ENCODE measurements at regions not wholly inside any gene's neighbourhood (a gene's known extent, or its start where the extent isn't known, plus 50 kb on each side); places are given as distances from the start of the nearest gene placed in this dataset.

GRCh38 chr4:43244688-43245382 is 352.3 kb downstream of the GRXCR1 start:
- no peak for DNase-seq

DNA sequence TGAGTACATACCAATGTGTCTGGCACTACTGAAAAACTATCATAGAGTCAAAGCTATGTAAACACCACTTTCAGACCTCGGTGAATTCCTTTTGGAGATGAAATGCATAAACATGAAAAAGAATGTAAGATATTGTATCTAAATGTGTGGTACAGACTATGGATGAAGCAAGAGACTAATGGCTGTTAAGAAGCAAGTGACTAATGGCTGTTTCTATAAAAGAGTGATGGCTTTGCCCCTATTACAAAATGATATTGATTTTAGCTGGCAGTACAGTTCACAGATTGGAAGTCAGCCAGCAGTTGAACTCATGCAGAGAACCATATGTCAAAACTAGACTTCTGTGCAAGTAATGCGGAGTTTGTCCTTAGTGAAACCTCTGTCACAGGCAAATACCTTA is 359.3 kb downstream of the GRXCR1 start:
- no peak for DNase-seq

GRCh38 chr4:43253541-43253940 is 361.0 kb downstream of the GRXCR1 start:
- no peak for DNase-seq

DNA sequence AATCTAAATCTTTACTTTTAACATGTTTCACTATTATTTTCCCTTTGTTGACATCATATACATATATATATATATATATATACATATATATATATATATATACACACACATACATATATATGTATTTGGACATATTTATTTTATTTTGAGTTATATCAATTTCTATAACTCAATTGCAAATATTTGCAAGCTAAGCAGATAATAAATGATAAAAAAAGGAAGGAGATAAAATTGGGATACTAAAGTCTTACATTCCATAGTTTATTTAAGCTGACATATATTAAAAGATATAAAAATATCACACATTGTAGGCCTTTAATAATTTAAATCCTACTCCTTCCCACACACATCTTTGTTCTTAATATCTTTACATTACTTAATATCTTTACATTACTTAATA is 372.2 kb downstream of the GRXCR1 start:
- DNase-seq, result no peak

GRCh38 chr4:43271946-43272345 is 379.4 kb downstream of the GRXCR1 start:
- DNase-seq, result no peak

DNA sequence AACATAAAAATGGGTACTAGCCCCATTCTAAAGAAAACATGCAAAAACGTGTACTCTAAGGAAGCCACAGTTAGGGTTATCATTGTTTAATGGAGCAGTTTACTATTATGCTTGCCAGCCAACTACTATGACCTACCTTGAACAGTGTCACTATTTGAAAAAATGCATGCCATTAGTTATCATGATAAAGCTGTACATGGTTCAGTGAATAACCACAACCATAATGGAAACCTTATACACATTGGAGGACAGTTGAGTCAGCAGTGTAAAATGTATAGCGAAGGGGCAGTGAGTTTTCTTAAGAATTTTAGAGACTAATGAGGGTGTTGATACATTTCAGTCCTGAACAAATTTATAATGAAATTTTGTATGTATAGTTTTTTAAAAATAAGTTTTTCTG is 381.9 kb downstream of the GRXCR1 start:
- no peak for DNase-seq

GRCh38 chr4:43275779-43276178 is 383.3 kb downstream of the GRXCR1 start:
- DNase-seq, result no peak

- no peak for DNase-seq
Measured at GRCh38 chr4:43276321-43276720, 383.8 kb downstream of the GRXCR1 start.

DNA sequence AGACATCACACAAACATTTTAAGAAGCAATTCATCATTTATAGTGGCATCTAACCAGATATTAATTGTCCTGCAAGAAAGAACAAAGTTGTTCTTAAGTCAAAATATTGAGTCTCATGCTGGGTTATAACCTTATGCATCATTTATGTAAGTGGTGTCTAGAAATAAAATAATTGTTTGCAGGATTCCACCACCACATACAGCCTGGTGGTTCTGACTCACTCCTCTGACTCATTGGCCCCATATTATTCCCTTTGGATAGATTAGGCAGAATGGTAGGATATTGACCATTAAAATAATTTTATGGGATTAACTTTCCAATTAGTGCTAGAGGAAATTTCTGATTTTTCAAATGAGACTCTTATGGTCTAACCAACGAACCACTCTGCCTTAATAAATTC is 384.5 kb downstream of the GRXCR1 start:
- no peak for DNase-seq

GRCh38 chr4:43282534-43282933 is 390.0 kb downstream of the GRXCR1 start:
- DNase-seq, result no peak

GRCh38 chr4:43286137-43286536 is 393.6 kb downstream of the GRXCR1 start:
- DNase-seq, result no peak

GRCh38 chr4:43296946-43297528 is 404.5 kb downstream of the GRXCR1 start:
- DNase-seq, result no peak

DNA sequence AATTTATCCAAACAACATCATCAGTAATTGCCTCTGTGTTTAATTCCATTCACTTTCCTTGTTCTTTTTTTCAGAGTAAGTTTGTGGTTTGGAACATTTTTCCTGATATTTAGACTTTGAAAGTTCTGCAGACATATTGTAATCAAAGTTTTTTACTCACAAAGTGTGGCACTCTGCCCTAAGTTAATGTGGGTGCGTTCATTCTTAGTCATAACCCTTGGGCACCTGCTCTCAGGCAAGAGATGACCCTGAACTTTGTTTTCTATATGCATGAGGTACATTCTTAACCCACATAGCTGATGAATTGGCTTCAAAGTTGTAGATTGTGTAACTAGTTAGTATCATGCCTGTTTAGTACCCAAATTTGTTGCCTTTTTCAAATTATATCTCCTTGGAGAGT is 424.3 kb downstream of the GRXCR1 start:
- DNase-seq, result no peak

DNA sequence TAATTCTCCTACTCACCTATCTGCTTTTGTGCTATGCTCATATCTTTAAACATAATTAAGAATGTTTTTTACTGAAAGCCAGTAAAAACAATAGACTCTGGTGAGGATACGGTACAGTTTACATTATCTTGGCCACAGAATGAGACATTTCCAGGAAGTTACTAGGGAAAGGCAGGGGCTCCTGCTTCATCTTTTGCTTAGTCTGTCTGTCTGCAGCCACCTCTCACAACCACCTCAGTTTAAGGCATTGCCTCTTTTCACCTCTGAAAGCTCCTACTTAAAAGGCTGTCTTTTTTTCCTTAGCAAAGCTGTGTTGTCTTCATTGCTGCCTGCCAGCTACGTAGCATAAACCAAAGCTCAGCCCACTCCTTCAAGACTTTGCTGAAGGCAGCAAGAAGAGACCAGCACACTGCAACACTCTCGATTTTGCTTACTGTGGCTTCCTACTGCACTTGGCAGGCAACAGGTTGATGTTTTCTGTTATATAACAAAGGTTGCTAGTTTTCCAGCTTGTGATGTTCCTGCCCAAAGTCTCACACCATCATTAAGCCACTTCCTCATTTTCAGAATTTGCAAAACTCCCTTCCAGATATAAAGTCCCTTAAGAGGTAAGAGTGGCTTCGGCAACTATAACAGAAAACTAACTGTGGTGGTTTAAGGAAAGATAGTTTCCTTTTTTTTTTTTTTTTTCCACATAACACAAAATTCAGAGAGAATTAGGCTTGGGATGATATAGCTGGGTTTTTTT is 432.9 kb downstream of the GRXCR1 start:
- DNase-seq, result no peak

- DNase-seq, result no peak
Measured at GRCh38 chr4:43330288-43330687, 437.8 kb downstream of the GRXCR1 start.

- DNase-seq, result no peak
Measured at GRCh38 chr4:43331226-43332051, 438.9 kb downstream of the GRXCR1 start.

- no peak for DNase-seq
Measured at GRCh38 chr4:43332052-43332425, 439.5 kb downstream of the GRXCR1 start.

DNA sequence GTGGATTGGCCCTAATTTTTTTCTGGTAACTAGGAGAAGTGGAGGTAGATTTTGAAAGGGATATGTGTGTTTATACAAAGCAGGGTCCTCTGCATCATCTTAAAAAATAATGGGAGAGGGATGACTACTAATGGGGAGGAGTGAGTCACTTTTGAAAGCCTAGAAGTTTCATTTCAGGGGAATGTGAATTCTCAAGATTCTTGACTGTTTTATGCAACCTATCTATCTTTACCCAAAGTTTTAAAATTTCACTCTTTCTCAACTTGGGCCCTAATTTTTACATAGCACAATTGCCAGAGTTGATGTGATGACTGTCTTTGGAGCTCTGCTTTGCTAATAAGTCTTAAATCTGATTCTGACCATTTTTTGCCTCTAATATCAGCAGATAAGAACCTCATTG is 445.2 kb downstream of the GRXCR1 start:
- DNase-seq, result no peak

DNA sequence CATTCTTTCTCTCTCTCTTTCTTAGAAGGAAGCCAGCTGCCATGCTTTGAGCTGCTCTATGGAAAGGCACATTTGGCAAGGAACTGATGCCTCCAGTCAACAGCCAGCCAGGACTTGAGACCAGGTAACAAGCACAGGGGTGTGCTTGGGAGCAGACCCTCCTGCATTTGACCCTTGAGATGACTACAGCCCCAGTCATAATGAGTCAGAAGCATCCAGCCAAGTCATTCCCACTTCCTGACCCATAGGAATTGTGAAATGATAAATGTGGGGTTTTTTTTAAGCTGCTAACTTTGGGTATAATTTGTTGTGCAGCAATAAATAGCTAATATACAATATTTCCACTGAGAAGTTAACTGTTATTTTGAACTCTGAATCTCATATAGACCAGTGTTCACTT is 446.9 kb downstream of the GRXCR1 start:
- DNase-seq, result no peak

GRCh38 chr4:43341741-43342140 is 449.2 kb downstream of the GRXCR1 start:
- DNase-seq, result no peak

DNA sequence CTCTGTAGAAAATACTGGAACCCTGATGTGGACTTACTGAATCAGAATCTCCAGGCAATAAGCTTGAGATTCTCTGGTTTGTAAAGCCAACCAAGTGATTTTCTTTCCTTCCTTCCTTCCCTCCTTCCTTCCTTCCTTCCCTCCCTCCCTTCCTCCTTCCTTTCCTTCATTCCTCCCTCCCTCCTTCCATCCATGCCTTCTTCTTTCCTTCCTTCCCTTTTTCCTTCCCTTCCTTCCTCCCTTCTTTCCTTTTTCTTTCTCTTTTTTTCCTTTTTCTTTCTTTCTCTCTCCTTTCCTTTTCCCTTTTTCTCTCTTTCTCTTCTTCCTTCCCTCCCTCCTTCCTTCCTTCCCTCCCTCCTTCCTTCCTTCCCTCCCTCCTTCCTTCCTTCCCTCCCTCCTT is 450.8 kb downstream of the GRXCR1 start:
- DNase-seq, result no peak

DNA sequence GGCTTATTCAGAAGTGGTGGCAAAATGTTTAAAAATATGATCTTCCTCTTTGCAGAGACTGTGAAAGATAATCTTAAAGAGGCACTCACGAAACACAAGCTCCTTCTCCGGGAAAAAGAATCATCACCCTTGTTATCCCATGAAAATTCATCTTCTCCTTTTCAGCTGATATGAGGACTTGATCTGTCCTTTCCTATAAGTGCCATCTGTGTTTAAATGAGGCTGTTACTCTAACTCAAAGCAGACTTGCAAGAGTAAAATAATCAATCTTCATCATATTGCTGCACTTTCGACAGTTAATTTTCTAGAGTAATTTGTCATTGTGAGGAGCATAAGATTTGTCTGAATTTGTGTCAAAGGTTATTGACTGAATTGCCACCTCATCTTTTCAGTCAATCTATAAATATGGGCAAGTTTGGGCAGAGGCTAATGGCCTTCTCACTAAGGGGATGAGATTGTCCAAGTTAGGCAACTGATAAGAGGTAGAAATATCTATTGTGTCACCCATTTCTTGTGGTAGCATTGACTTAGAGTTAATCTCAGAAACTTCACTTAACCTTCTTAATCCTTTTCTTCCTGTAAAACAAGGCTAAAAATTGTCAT is 452.9 kb downstream of the GRXCR1 start:
- no peak for DNase-seq

GRCh38 chr4:43348591-43348990 is 456.1 kb downstream of the GRXCR1 start:
- DNase-seq, result no peak

Measured in CD4-positive, alpha-beta T cell treated with Interferon alpha-2 for 1 hour (primary cell).